ENCODE measurements at regions not wholly inside any gene's neighbourhood (a gene's known extent, or its start where the extent isn't known, plus 50 kb on each side); places are given as distances from the start of the nearest gene placed in this dataset.

- no peak for DNase-seq (ENCODE audit: low read depth, low spot score)
These were observed 114.1 kb downstream of the SLC16A9 start for GRCh38 chr10:59595593-59595992.

- DNase-seq (ENCODE audit: low read depth, low spot score) = no peak
These were observed 115.9 kb downstream of the SLC16A9 start for GRCh38 chr10:59593768-59594167.

GRCh38 chr10:59589796-59590195 lies 119.9 kb downstream of the SLC16A9 start:
- DNase-seq (ENCODE audit: low read depth, low spot score) = no peak

GRCh38 chr10:59588791-59589190 lies 120.9 kb downstream of the SLC16A9 start:
- no peak for DNase-seq (ENCODE audit: low read depth, low spot score)

- no peak for DNase-seq (ENCODE audit: low read depth, low spot score)
These were observed 121.9 kb downstream of the SLC16A9 start for GRCh38 chr10:59587756-59588140.

- no peak for DNase-seq (ENCODE audit: low read depth, low spot score)
These were observed 122.4 kb downstream of the SLC16A9 start for GRCh38 chr10:59587083-59587755.

GRCh38 chr10:59586407-59586891 lies 123.2 kb downstream of the SLC16A9 start:
- no peak for DNase-seq (ENCODE audit: low read depth, low spot score)

GRCh38 chr10:59585046-59585700 lies 124.5 kb downstream of the SLC16A9 start:
- DNase-seq (ENCODE audit: low read depth, low spot score) = no peak

GRCh38 chr10:59582780-59583179 lies 126.9 kb downstream of the SLC16A9 start:
- DNase-seq (ENCODE audit: low read depth, low spot score) = no peak

GRCh38 chr10:59582058-59582457 lies 127.6 kb downstream of the SLC16A9 start:
- no peak for DNase-seq (ENCODE audit: low read depth, low spot score)

- peak; percentile 8 for DNase-seq (ENCODE audit: low read depth, low spot score)
These were observed 129.4 kb downstream of the SLC16A9 start for GRCh38 chr10:59580026-59580863.

GRCh38 chr10:59578741-59579140 lies 130.9 kb downstream of the SLC16A9 start:
- DNase-seq (ENCODE audit: low read depth, low spot score) = no peak

- DNase-seq (ENCODE audit: low read depth, low spot score) = no peak
These were observed 131.7 kb downstream of the SLC16A9 start for GRCh38 chr10:59577984-59578383.

- DNase-seq (ENCODE audit: low read depth, low spot score) = no peak
These were observed 134.4 kb downstream of the SLC16A9 start for GRCh38 chr10:59575269-59575668.

- no peak for DNase-seq (ENCODE audit: low read depth, low spot score)
These were observed 146.1 kb downstream of the SLC16A9 start for GRCh38 chr10:59563531-59563930.

GRCh38 chr10:59562126-59562525 lies 147.5 kb downstream of the SLC16A9 start:
- DNase-seq (ENCODE audit: low read depth, low spot score) = no peak

- DNase-seq (ENCODE audit: low read depth, low spot score) = no peak
These were observed 148.1 kb downstream of the SLC16A9 start for GRCh38 chr10:59561477-59562121.

- no peak for DNase-seq (ENCODE audit: low read depth, low spot score)
These were observed 148.7 kb downstream of the SLC16A9 start for GRCh38 chr10:59560990-59561389.

GRCh38 chr10:59560161-59560560 lies 149.5 kb downstream of the SLC16A9 start:
- DNase-seq (ENCODE audit: low read depth, low spot score) = no peak

GRCh38 chr10:59558066-59558465 lies 151.6 kb downstream of the SLC16A9 start:
- no peak for DNase-seq (ENCODE audit: low read depth, low spot score)

- no peak for DNase-seq (ENCODE audit: low read depth, low spot score)
These were observed 152.0 kb downstream of the SLC16A9 start for GRCh38 chr10:59557642-59558041.

GRCh38 chr10:59557052-59557451 lies 152.6 kb downstream of the SLC16A9 start:
- DNase-seq (ENCODE audit: low read depth, low spot score) = no peak

Measured in brain pericyte (primary cell).